PC-3 (cell line): ENCODE measurements at regions not wholly inside any gene's neighbourhood (a gene's known extent, or its start where the extent isn't known, plus 50 kb on each side); places are given as distances from the start of the nearest gene placed in this dataset.
"Not testable (repeated sequence)": the region's sequence is repeated elsewhere in the genome, so short reads cannot be mapped to it uniquely, and the experiment has no call there.

ENCODE experiments used
- ATAC-seq: fragments of 200-7000 bp; cut with Tn5 transposase; 2 replicates; pipeline ENCODE4 v1.9.1; 2020; ENCODE audit warnings: mild to moderate bottlenecking, moderate library complexity
- BruUV-seq: library from RNA; stranded (reverse); fragments of 400-500 nt; replicated peaks from 2 replicates; lab custom pipeline; 2021; lab: Mats Ljungman, UMichigan
- CTCF ChIA-PET: fragments of 300-600 bp; sonication (Branson Sonifier 250); formaldehyde crosslinking; loops from one replicate; lab custom pipeline; 2022; ENCODE audit warnings: antibody characterized with exemption; lab: Charles Lee
- POLR2A ChIA-PET: fragments of 300-600 bp; sonication (Branson Sonifier 250); formaldehyde crosslinking; loops from one replicate; lab custom pipeline; 2022; ENCODE audit warnings: antibody characterized with exemption; ENCODE audit not compliant: unreplicated experiment; lab: Charles Lee
- DNase-seq: peaks from one replicate; pipeline ENCODE4 v3.0.0-alpha.2; 2015
- H2AFZ ChIP-seq: fragments of 300-600 bp; sonication (generic); 2 replicates; pipeline ENCODE4 v1.6.0; 2016; ENCODE audit warnings: antibody characterized with exemption, low read length
- H3F3A ChIP-seq: fragments of 300-600 bp; sonication (generic); one replicate; pipeline ENCODE4 v1.6.0; 2017; ENCODE audit warnings: antibody characterized with exemption, low read length, control low read depth, mild to moderate bottlenecking; ENCODE audit not compliant: unreplicated experiment
- H3K27ac ChIP-seq: fragments of 300-600 bp; sonication (generic); 2 replicates; pipeline ENCODE4 v1.5.1; 2016; ENCODE audit warnings: mild to moderate bottlenecking, low read length
- H3K27me3 ChIP-seq: fragments of 300-600 bp; sonication (generic); 2 replicates; pipeline ENCODE4 v1.6.1; 2016; ENCODE audit warnings: low read length, mixed read lengths
- H3K36me3 ChIP-seq: fragments of 300-600 bp; sonication (generic); 2 replicates; pipeline ENCODE4 v1.6.1; 2016; ENCODE audit warnings: low read depth, mixed run types, low read length, mixed read lengths
- H3K4me1 ChIP-seq: fragments of 300-600 bp; sonication (generic); 2 replicates; pipeline ENCODE4 v1.5.1; 2016; ENCODE audit warnings: low read length; ENCODE audit not compliant: insufficient read depth
- H3K4me2 ChIP-seq: fragments of 300-600 bp; sonication (generic); 2 replicates; pipeline ENCODE4 v1.6.0; 2016; ENCODE audit warnings: low read length
- H3K4me3 ChIP-seq: fragments of 300-600 bp; sonication (generic); 2 replicates; pipeline ENCODE4 v1.5.1; 2016; ENCODE audit warnings: mild to moderate bottlenecking, low read length, mixed read lengths
- H3K79me2 ChIP-seq: fragments of 300-600 bp; sonication (generic); 2 replicates; pipeline ENCODE4 v1.6.1; 2017; ENCODE audit warnings: low read length, mixed read lengths
- H3K9ac ChIP-seq: fragments of 300-600 bp; sonication (generic); 2 replicates; pipeline ENCODE4 v1.6.0; 2016; ENCODE audit warnings: mild to moderate bottlenecking, low read length
- H3K9me2 ChIP-seq: fragments of 300-600 bp; sonication (generic); replicated peaks from 2 replicates; pipeline ENCODE4 v1.6.1; 2016; ENCODE audit warnings: mixed run types, low read length, mixed read lengths
- H3K9me3 ChIP-seq: fragments of 300-600 bp; sonication (generic); 2 replicates; pipeline ENCODE4 v1.6.1; 2016; ENCODE audit warnings: low read length, mixed read lengths
- H4K20me1 ChIP-seq: fragments of 300-600 bp; sonication (generic); 2 replicates; pipeline ENCODE4 v1.6.1; 2016; ENCODE audit warnings: low read length, mixed read lengths
- CTCF ChIP-seq: fragments of 300-600 bp; sonication (generic); conservative IDR thresholded peaks from 2 replicates; pipeline ENCODE4 v1.5.1; 2017; ENCODE audit warnings: antibody characterized with exemption, low read depth, mild to moderate bottlenecking, low read length
- EZH2 ChIP-seq: fragments of 300-600 bp; sonication (generic); IDR thresholded peaks from one replicate; pipeline ENCODE4 v1.6.1; 2017; ENCODE audit warnings: antibody characterized with exemption, mild to moderate bottlenecking, low read length; ENCODE audit not compliant: unreplicated experiment
- EZH2phosphoT487 ChIP-seq: fragments of 300-600 bp; sonication (generic); IDR thresholded peaks from 2 replicates; pipeline ENCODE4 v1.6.1; 2018; ENCODE audit warnings: mild to moderate bottlenecking, antibody characterized with exemption, low read length, borderline replicate concordance
- intact Hi-C: fragments of 100-400 bp; cut with micrococcal nuclease; formaldehyde crosslinking; loops from 2 replicates; pipeline ENCODE4 v1.9.0; 2023

GRCh38 chrX:76774912-76775311 is 347.4 kb downstream of the MAGEE1 start:
- ATAC-seq, H3K36me3 ChIP-seq, H3K4me2 ChIP-seq, H4K20me1 ChIP-seq, intact Hi-C loops, H3K27me3 ChIP-seq, DNase-seq, H3F3A ChIP-seq, H3K9me2 ChIP-seq, H3K27ac ChIP-seq, H3K9me3 ChIP-seq, BruUV-seq, H3K4me3 ChIP-seq, CTCF ChIA-PET, H3K9ac ChIP-seq, H3K4me1 ChIP-seq, H2AFZ ChIP-seq, POLR2A ChIA-PET, H3K79me2 ChIP-seq: not testable (repeated sequence)

DNA sequence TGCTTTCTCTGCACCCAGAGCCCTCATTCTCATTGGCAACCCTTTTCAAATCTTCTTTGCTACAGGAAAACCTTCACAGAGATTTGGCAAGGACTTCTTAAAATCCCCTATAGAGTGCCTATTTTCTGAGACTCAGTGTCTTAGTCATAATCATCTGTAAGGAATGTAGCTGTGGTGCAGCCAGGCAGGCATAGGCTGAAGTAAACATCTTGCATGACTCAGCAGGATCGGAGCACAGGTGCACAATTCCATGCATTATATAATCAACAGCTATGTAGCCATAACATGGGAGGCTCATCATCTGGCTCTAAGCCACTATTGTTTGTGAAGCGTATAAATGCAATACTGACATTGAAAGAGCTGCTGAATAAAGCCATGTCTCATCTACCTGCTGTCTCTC is 368.8 kb downstream of the MAGEE1 start:
- no peak for ATAC-seq
- no peak overlapping the region for H3K9ac ChIP-seq
- H4K20me1 ChIP-seq: no peaks in the 10 kb centered on the region
- H3K4me3 ChIP-seq: no peak overlapping the region
- ChIA-PET CTCF (no interaction called here), POLR2A (no interaction called here)
- peak; percentile 52 for DNase-seq
- no peak overlapping the region for H2AFZ ChIP-seq
- H3K9me2 ChIP-seq: no peaks in the 10 kb centered on the region
- H3K27ac ChIP-seq: no peak overlapping the region
- no peaks in the 10 kb centered on the region for H3K4me1 ChIP-seq
- H3K4me2 ChIP-seq: no peak overlapping the region
- no peaks in the 10 kb centered on the region for H3K79me2 ChIP-seq
- H3F3A ChIP-seq: no peaks in the 10 kb centered on the region
- no peaks in the 10 kb centered on the region for H3K36me3 ChIP-seq
- no peak for TF ChIP-seq EZH2phosphoT487
- TF ChIP-seq CTCF: no peak
- TF ChIP-seq EZH2: no peak
- no peaks in the 10 kb centered on the region for H3K9me3 ChIP-seq
- no peaks in the 10 kb centered on the region for H3K27me3 ChIP-seq
- no TSS peak for BruUV-seq
- intact Hi-C loops: no loop called here

DNA sequence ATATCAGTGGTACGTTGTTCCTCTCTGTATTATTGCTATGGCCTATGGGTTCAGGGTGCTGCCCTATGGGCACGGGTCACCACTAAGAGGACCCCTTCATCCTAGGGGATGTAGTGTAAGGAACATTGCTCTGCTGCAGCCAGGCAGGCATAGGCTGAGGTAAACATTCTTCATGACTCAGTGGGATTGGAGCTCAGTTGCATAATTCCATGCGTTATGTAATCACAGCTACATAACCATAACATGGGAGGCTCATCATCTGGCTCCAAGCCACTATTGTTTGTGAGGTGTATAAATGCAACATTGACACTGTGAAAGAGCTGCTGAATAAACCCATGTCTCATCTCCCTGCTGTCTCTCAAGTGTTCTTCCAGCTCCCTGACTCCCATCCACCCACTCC is 375.2 kb downstream of the MAGEE1 start:
- Histone ChIP-seq H4K20me1 (no peaks in the 10 kb centered on the region), H3K36me3 (no peaks in the 10 kb centered on the region), H3K27ac (no peak overlapping the region), H3K9me2 (no peaks in the 10 kb centered on the region), H2AFZ (no peak overlapping the region), H3K27me3 (no peaks in the 10 kb centered on the region), H3K79me2 (no peaks in the 10 kb centered on the region), H3F3A (no peaks in the 10 kb centered on the region), H3K4me2 (no peak overlapping the region), H3K9ac (no peak overlapping the region), H3K4me3 (no peak overlapping the region), H3K4me1 (no peaks in the 10 kb centered on the region), H3K9me3 (no peaks in the 10 kb centered on the region)
- POLR2A ChIA-PET: no interaction called here
- DNase-seq (peak; percentile 66), ATAC-seq (no peak)
- intact Hi-C loops: no loop called here
- TF ChIP-seq EZH2phosphoT487 (no peak), CTCF (no peak), EZH2 (no peak)
- no TSS peak for BruUV-seq
- CTCF ChIA-PET: no interaction called here
